ENCODE measurements at regions not wholly inside any gene's neighbourhood (a gene's known extent, or its start where the extent isn't known, plus 50 kb on each side); places are given as distances from the start of the nearest gene placed in this dataset.
"Not testable (repeated sequence)": the region's sequence is repeated elsewhere in the genome, so short reads cannot be mapped to it uniquely, and the experiment has no call there.

- DNase-seq (ENCODE audit: insufficient read length, low spot score) (no peak), FAIRE-seq (no peak)
Observed at GRCh38 chr3:194262925-194263305, 88.2 kb downstream of the CPN2 start.

DNA sequence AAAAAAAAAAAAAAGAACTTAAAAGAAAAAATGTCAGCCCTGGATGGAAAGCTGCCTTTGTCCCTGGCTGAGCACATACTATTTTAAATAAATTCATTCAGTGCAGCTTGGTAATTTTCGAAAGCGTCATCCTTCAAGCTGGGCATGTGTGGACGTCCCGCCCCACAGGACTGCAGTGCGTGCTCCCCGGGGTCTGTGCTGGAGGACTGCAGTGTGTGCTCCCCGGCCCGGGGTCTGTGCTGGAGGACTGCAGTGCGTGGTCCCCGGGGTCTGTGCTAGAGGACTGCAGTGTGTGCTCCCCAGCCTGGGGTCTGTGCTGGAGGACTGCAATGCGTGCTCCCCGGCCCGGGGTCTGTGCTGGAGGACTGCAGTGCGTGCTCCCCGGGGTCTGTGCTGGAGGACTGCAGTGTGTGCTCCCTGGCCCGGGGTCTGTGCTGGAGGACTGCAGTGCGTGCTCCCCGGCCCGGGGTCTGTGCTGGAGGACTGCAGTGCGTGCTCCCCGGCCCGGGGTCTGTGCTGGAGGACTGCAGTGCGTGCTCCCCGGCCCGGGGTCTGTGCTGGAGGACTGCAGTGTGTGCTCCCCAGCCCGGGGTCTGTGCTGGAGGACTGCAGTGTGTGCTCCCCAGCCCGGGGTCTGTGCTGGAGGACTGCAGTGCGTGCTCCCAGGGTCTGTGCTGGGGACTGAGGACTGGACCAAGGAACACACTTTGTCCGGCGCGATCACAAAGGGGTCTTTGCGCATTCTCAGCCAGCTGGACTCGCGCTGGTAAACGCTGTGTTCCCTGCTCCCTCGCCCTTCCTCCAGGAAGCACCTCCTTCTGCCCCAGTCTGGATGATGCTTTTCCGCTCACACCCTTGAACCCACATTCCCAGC, 86.3 kb downstream of the CPN2 start:
- not testable (repeated sequence) for DNase-seq (ENCODE audit: insufficient read length, low spot score)

GRCh38 chr3:194265505-194265892, 85.6 kb downstream of the CPN2 start:
- DNase-seq (ENCODE audit: insufficient read length, low spot score) (no peak), FAIRE-seq (no peak)

More for the DNA sequence above, 86.3 kb downstream of the CPN2 start:
- FAIRE-seq = not testable (repeated sequence)

GRCh38 chr3:194265996-194266964, 84.8 kb downstream of the CPN2 start:
- DNase-seq (ENCODE audit: insufficient read length, low spot score) (no peak), FAIRE-seq (no peak)

- no peak for FAIRE-seq
- DNase-seq (ENCODE audit: insufficient read length, low spot score) = no peak
Observed at GRCh38 chr3:194267744-194268653, 83.1 kb downstream of the CPN2 start.

GRCh38 chr3:194268654-194269512, 82.2 kb downstream of the CPN2 start:
- DNase-seq (ENCODE audit: insufficient read length, low spot score) (no peak), FAIRE-seq (no peak)

GRCh38 chr3:194269610-194270145, 81.5 kb downstream of the CPN2 start:
- DNase-seq (ENCODE audit: insufficient read length, low spot score) = no peak
- FAIRE-seq = no peak

DNA sequence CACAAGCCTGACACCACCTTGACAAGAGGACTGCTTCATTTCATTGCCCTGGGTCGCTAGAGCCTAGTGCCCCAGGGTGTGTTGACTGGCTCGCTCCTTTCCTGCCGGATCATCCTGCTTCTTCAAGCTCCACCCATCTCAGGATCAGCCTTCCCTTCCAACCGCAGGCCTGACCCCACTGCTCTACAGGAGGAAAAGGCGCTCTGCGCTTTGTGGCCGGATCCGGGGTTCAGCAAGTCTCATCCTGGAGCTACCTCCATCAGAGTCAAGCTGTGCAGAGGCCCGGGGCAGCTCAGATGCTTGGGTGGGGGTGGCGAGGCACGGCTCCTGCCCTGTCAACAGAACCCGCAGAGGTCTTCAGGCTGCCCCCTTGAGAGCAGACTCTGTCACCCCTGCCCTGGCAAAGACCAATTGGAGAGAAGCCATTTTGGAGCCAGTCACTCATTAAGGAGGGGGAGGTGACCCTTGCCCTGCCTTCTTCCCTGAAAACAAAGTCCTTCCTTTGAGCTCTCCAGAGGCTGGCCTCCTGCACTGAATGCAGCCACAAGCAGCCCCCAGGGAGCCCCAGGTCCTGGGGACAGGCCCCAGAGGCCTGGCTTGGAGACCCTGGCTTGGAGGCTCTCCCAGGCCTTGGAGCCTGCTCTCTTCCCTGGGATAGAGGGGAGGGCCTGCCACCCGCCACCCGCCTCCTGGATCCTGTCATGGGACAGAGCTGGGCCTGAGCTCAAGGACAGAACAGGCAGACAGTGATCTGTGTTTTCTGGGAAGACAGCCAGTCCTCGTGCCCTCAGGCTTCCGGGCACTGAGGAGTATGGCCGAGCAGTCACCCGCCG, 80.3 kb downstream of the CPN2 start:
- no peak for FAIRE-seq

GRCh38 chr3:194271460-194272035, 79.6 kb downstream of the CPN2 start:
- DNase-seq (ENCODE audit: insufficient read length, low spot score) (no peak), FAIRE-seq (no peak)

More for the DNA sequence above, 80.3 kb downstream of the CPN2 start:
- DNase-seq (ENCODE audit: insufficient read length, low spot score) = no peak

DNA sequence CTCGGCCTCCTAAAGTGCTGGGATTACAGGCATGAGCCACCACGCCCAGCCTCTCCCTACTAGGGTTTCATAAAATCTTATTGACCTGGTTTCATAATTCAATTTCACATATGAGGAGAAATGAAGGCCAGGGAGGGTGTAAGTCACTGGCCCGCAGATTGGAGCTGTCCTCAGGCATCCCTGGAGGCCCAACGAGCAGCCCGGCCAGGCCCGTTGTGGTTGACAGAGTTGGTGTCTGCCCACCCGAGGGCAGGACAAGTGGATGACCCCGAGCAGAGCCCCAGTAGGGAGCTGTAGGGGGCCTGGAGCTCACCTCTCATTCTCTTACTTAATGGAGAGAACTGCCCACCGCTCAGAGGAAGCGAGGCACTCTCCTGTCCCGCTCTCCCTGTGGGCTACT, 78.9 kb downstream of the CPN2 start:
- no peak for FAIRE-seq

GRCh38 chr3:194272861-194273742, 78.0 kb downstream of the CPN2 start:
- FAIRE-seq (no peak), DNase-seq (ENCODE audit: insufficient read length, low spot score) (no peak)

More for the DNA sequence above, 78.9 kb downstream of the CPN2 start:
- no peak for DNase-seq (ENCODE audit: insufficient read length, low spot score)

- FAIRE-seq = no peak
Observed at GRCh38 chr3:194273743-194274310, 77.3 kb downstream of the CPN2 start.

GRCh38 chr3:194274424-194275085, 76.6 kb downstream of the CPN2 start:
- DNase-seq (ENCODE audit: insufficient read length, low spot score) (no peak), FAIRE-seq (no peak)

More at GRCh38 chr3:194273743-194274310, 77.3 kb downstream of the CPN2 start:
- DNase-seq (ENCODE audit: insufficient read length, low spot score) = no peak

DNA sequence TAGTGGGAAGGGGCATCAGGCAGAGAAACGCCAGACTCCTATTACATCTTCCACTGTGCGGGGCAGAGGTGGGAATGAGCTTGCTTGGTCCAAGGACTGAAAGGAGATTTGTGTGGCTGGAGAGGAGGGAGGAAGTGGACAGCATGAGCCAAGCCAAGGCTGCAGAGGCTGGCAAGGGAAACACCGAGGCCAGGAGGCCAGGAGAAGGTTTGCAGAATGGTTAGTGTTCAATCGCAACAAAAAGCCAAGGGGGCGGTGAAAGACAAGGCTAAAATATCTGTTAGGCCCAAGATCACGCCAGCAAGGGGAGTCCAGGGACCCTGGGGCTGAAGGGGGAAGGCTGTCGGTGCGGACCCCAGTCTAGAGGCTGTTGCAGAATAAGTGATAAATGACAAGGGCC, 75.8 kb downstream of the CPN2 start:
- FAIRE-seq (no peak), DNase-seq (ENCODE audit: insufficient read length, low spot score) (no peak)

GRCh38 chr3:194275721-194276120, 75.4 kb downstream of the CPN2 start:
- no peak for FAIRE-seq
- no peak for DNase-seq (ENCODE audit: insufficient read length, low spot score)

GRCh38 chr3:194276768-194277103, 74.4 kb downstream of the CPN2 start:
- FAIRE-seq = no peak
- DNase-seq (ENCODE audit: insufficient read length, low spot score) = no peak
